GM18505 (cell line): ENCODE measurements at regions not wholly inside any gene's neighbourhood (a gene's known extent, or its start where the extent isn't known, plus 50 kb on each side); places are given as distances from the start of the nearest gene placed in this dataset.
"Not testable (repeated sequence)": the region's sequence is repeated elsewhere in the genome, so short reads cannot be mapped to it uniquely, and the experiment has no call there.

Experiments used
- ATAC-seq: cut with Tn5 transposase; IDR thresholded peaks from one replicate; pipeline ENCODE4 v1.9.1; 2021; ENCODE audit not compliant: unreplicated experiment
- POLR2A ChIP-seq: IDR thresholded peaks from 4 replicates; pipeline ENCODE4 v1.6.1; 2011; ENCODE audit warnings: borderline replicate concordance; ENCODE audit not compliant: insufficient read depth, insufficient read length; ENCODE audit errors: extremely low read depth

- ATAC-seq: no peak
- TF ChIP-seq POLR2A: no peak
Observed at GRCh38 chr12:131634037-131634436, 76.9 kb upstream of the SFSWAP start.

GRCh38 chr12:131635012-131635411 lies 75.9 kb upstream of the SFSWAP start:
- not testable (repeated sequence) for ATAC-seq

GRCh38 chr12:131635491-131636122 lies 75.3 kb upstream of the SFSWAP start:
- TF ChIP-seq POLR2A: no peak
- ATAC-seq: no peak

- no peak for TF ChIP-seq POLR2A
- no peak for ATAC-seq
Observed at GRCh38 chr12:131636266-131636665, 74.6 kb upstream of the SFSWAP start.

GRCh38 chr12:131636940-131637750 lies 73.7 kb upstream of the SFSWAP start:
- ATAC-seq: no peak
- TF ChIP-seq POLR2A: no peak

- no peak for ATAC-seq
- TF ChIP-seq POLR2A: no peak
Observed at GRCh38 chr12:131637986-131638385, 72.9 kb upstream of the SFSWAP start.

GRCh38 chr12:131639270-131639940 lies 71.5 kb upstream of the SFSWAP start:
- ATAC-seq: no peak
- no peak for TF ChIP-seq POLR2A

- TF ChIP-seq POLR2A: no peak
- ATAC-seq: no peak
Observed at GRCh38 chr12:131640525-131640924, 70.4 kb upstream of the SFSWAP start.

GRCh38 chr12:131641315-131641714 lies 69.6 kb upstream of the SFSWAP start:
- TF ChIP-seq POLR2A: no peak
- no peak for ATAC-seq

GRCh38 chr12:131642101-131642540 lies 68.8 kb upstream of the SFSWAP start:
- ATAC-seq: no peak
- no peak for TF ChIP-seq POLR2A

GRCh38 chr12:131642771-131643170 lies 68.1 kb upstream of the SFSWAP start:
- no peak for TF ChIP-seq POLR2A
- no peak for ATAC-seq

GRCh38 chr12:131643631-131644452 lies 67.0 kb upstream of the SFSWAP start:
- no peak for TF ChIP-seq POLR2A
- no peak for ATAC-seq

- no peak for TF ChIP-seq POLR2A
Observed at GRCh38 chr12:131644481-131644880, 66.4 kb upstream of the SFSWAP start.

GRCh38 chr12:131644917-131645316 lies 66.0 kb upstream of the SFSWAP start:
- ATAC-seq: not testable (repeated sequence)

More at GRCh38 chr12:131644481-131644880, 66.4 kb upstream of the SFSWAP start:
- no peak for ATAC-seq

- ATAC-seq: not testable (repeated sequence)
Observed at GRCh38 chr12:131645557-131645956, 65.3 kb upstream of the SFSWAP start.

- not testable (repeated sequence) for ATAC-seq
Observed at GRCh38 chr12:131646444-131646843, 64.4 kb upstream of the SFSWAP start.
